GM12878 (cell line): ENCODE measurements at regions not wholly inside any gene's neighbourhood (a gene's known extent, or its start where the extent isn't known, plus 50 kb on each side); places are given as distances from the start of the nearest gene placed in this dataset.
"Not testable (repeated sequence)": the region's sequence is repeated elsewhere in the genome, so short reads cannot be mapped to it uniquely, and the experiment has no call there.

Source experiments
- ATAC-seq: fragments of 200-7000 bp; cut with Tn5 transposase; 3 replicates; pipeline ENCODE4 v1.9.1; 2020; ENCODE audit warnings: mild to moderate bottlenecking, moderate library complexity
- BruUV-seq: library from RNA; stranded (reverse); fragments of 400-500 nt; replicated peaks from 2 replicates; lab custom pipeline; 2021; lab: Mats Ljungman, UMichigan
- CTCF ChIA-PET: fragments of 300-600 bp; sonication (Branson Sonifier 250); formaldehyde crosslinking; extraction: SDS; loops from one replicate; lab custom pipeline; 2021; ENCODE audit warnings: inconsistent platforms; lab: Yijun Ruan, JAX
- POLR2A ChIA-PET: fragments of 350-600 bp; formaldehyde crosslinking; extraction: SDS; loops from one replicate; lab custom pipeline; 2021; ENCODE audit warnings: inconsistent platforms; lab: Charles Lee
- RAD21 ChIA-PET: fragments of 300-600 bp; sonication (Branson Sonifier 250); formaldehyde crosslinking; loops from one replicate; lab custom pipeline; 2023; ENCODE audit warnings: antibody characterized with exemption; ENCODE audit not compliant: unreplicated experiment; lab: Charles Lee
- SMC1A ChIA-PET: fragments of 300-600 bp; sonication (Branson Sonifier 250); formaldehyde crosslinking; loops from one replicate; lab custom pipeline; 2023; ENCODE audit not compliant: unreplicated experiment, uncharacterized antibody; lab: Charles Lee
- DNase-seq: peaks from one replicate; pipeline ENCODE4 v3.0.0-alpha.2; 2011; ENCODE audit warnings: low read depth, low spot score
- FAIRE-seq: peaks from 3 replicates; lab custom pipeline; 2011; peaks lifted over from hg19 to GRCh38; lab: Jason Lieb, UNC
- H2AFZ ChIP-seq: 2 replicates; pipeline ENCODE4 v1.6.0; 2011; ENCODE audit warnings: low read depth, low read length, control low read depth; ENCODE audit not compliant: control insufficient read depth
- H3K27ac ChIP-seq: 2 replicates; pipeline ENCODE4 v1.5.1; 2011; ENCODE audit warnings: control low read depth; ENCODE audit not compliant: control insufficient read depth, insufficient read depth
- H3K27me3 ChIP-seq, 2 experiments: replicated peaks in 1 of 2; 2 replicates each; pipeline versions ENCODE4 v1.6.0 to v1.6.1; 2011; ENCODE audit warnings: low read length in 1 of 2; ENCODE audit not compliant: control insufficient read depth in 2 of 2, insufficient read depth in 2 of 2
- H3K36me3 ChIP-seq, 2 experiments: 2 replicates each; pipeline ENCODE4 v1.5.1; 2011; ENCODE audit warnings: low read length in 1 of 2; ENCODE audit not compliant: control insufficient read depth in 2 of 2, insufficient read depth in 2 of 2
- H3K4me1 ChIP-seq: 2 replicates; pipeline ENCODE4 v1.6.1; 2011; ENCODE audit warnings: mild to moderate bottlenecking, low read length, moderate library complexity, mixed read lengths; ENCODE audit not compliant: control insufficient read depth, insufficient read depth
- H3K4me2 ChIP-seq: 2 replicates; pipeline ENCODE4 v1.6.0; 2011; ENCODE audit warnings: control low read depth; ENCODE audit not compliant: control insufficient read depth, insufficient read depth
- H3K4me3 ChIP-seq: fragments of 200-600 bp; sonication (generic); 2 replicates; pipeline ENCODE4 v1.5.1; 2016
- H3K79me2 ChIP-seq: 2 replicates; pipeline ENCODE4 v1.6.0; 2011; ENCODE audit warnings: low read length; ENCODE audit not compliant: control insufficient read depth, insufficient read depth
- H3K9ac ChIP-seq: 2 replicates; pipeline ENCODE4 v1.8.0; 2011; ENCODE audit warnings: low read length, control low read depth, mixed read lengths; ENCODE audit not compliant: control insufficient read depth, insufficient read depth
- H3K9me3 ChIP-seq: replicated peaks from 3 replicates; pipeline ENCODE4 v1.5.1; 2011; ENCODE audit warnings: mild to moderate bottlenecking, low read length; ENCODE audit not compliant: control insufficient read depth, insufficient read depth
- H4K20me1 ChIP-seq: 2 replicates; pipeline ENCODE4 v1.6.0; 2011; ENCODE audit not compliant: control insufficient read depth, insufficient read depth
- CHD4 ChIP-seq: fragments of 200-600 bp; sonication (generic); IDR thresholded peaks from 2 replicates; pipeline ENCODE4 v1.6.1; 2016; ENCODE audit warnings: mild to moderate bottlenecking
- WGBS: methylation state at CpG from one replicate; pipeline ENCODE4 v1.1.6; 2016; ENCODE audit warnings: low lambda C conversion rate; ENCODE audit not compliant: insufficient replicate concordance, insufficient coverage; ENCODE audit errors: missing lambda C conversion rate; 5-methylcytosine and 5-hydroxymethylcytosine counted together
- in situ Hi-C: fragments of 300-500 bp; cut with MboI; formaldehyde crosslinking; loops from 9 replicates; pipeline ENCODE4 v1.14.3; 2018; ENCODE audit warnings: mixed read lengths
- intact Hi-C: fragments of 100-400 bp; cut with micrococcal nuclease; formaldehyde crosslinking; loops from one replicate; pipeline ENCODE4 v1.14.2; 2022; ENCODE audit not compliant: unreplicated experiment

DNA sequence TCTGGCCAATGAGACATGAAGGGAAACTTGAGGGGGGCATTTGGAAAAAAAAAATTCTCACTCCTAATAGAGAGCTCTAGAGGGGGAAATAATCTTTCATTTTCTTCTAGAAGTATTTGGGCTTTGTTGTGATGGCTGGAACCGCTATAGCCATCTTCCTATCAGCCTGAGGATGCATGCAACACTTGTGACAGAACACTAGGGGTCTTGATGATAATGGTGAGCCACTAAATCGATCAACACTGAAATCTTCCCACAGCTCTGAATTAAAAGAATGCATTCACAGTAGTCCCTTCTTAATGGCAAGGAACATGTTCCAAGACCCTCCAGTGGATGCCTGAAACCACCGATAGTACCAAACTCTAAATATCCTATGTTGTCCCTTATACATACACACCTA, 325.3 kb downstream of the LNPK start:
- Histone ChIP-seq H3K27me3 (no peaks in the 10 kb centered on the region), H3K4me3 (no peak overlapping the region), H3K4me1 (no peaks in the 10 kb centered on the region), H3K36me3 (no peaks in the 10 kb centered on the region), H3K4me2 (no peak overlapping the region), H3K79me2 (no peaks in the 10 kb centered on the region), H3K9me3 (no peaks in the 10 kb centered on the region), H3K27ac (no peak overlapping the region), H2AFZ (no peak overlapping the region)
- RAD21 ChIA-PET = no interaction called here
- SMC1A ChIA-PET = no interaction called here
- WGBS = 36% methylated on average over 3 of the region's 3 CpGs
- no peak for FAIRE-seq
- POLR2A ChIA-PET = no interaction called here
- TF ChIP-seq CHD4 = no peak
- TF ChIP-seq, all 136 proteins: peak for 0
- H3K9ac ChIP-seq = no peak overlapping the region
- DNase-seq (no peak), ATAC-seq (no peak)
- no peaks in the 10 kb centered on the region for H4K20me1 ChIP-seq
- CTCF ChIA-PET = no interaction called here
- no TSS peak for BruUV-seq
- intact Hi-C loops (no loop called here), in situ Hi-C loops (no loop called here)

DNA sequence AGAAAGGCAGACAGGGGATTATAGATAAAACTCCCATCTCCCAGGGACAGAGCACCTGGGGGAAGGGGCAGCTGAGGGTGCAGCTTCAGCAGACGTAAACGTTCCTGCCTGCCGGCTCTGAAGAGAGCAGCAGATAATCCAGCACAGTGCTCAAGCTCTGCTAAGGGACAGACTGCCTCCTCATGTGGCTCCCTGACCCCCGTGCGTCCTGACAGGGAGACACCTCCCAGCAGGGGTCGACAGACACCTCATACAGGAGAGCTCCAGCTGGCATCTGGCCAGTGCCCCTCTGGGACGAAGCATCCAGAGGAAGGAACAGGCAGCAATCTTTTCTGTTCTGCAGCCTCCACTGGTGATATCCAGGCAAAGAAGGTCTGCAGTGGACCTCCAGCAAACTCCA, 333.3 kb downstream of the LNPK start:
- ATAC-seq, intact Hi-C loops: not testable (repeated sequence)

More for the DNA sequence above, 333.3 kb downstream of the LNPK start:
- H3K36me3 ChIP-seq, FAIRE-seq, in situ Hi-C loops, CTCF ChIA-PET, H3K27me3 ChIP-seq, H3K4me3 ChIP-seq, H3K79me2 ChIP-seq, POLR2A ChIA-PET, DNase-seq, H3K9ac ChIP-seq, RAD21 ChIA-PET, H3K27ac ChIP-seq, H2AFZ ChIP-seq, H3K4me2 ChIP-seq, SMC1A ChIA-PET, H3K9me3 ChIP-seq, H4K20me1 ChIP-seq, BruUV-seq, H3K4me1 ChIP-seq: not testable (repeated sequence)
- WGBS = 31% methylated on average over 7 of the region's 7 CpGs
